Neural cell (in vitro differentiated cells): ENCODE measurements at regions not wholly inside any gene's neighbourhood (a gene's known extent, or its start where the extent isn't known, plus 50 kb on each side); places are given as distances from the start of the nearest gene placed in this dataset.

Experiments
- H2AFZ ChIP-seq: fragments of 200-600, 300-800 bp; sonication (generic), shearing (Covaris generic); 2 replicates; pipeline ENCODE4 v1.6.0; 2014; ENCODE audit warnings: low read depth, mild to moderate bottlenecking, antibody characterized with exemption, low read length, moderate library complexity
- H3F3A ChIP-seq: fragments of 200-600 bp; shearing (Covaris generic); 2 replicates; pipeline ENCODE4 v1.6.1; 2016; ENCODE audit warnings: mild to moderate bottlenecking, moderate library complexity, mixed read lengths, antibody characterized with exemption, low read length; ENCODE audit not compliant: insufficient read depth, poor library complexity, severe bottlenecking
- H3K27ac ChIP-seq: fragments of 200-600, 300-800 bp; sonication (generic), shearing (Covaris generic); 2 replicates; pipeline ENCODE4 v1.5.1; 2014; ENCODE audit warnings: mild to moderate bottlenecking, low read length, moderate library complexity
- H3K27me3 ChIP-seq: fragments of 300-800, 200-600 bp; sonication (generic), shearing (Covaris generic); 2 replicates; pipeline ENCODE4 v1.6.0; 2014; ENCODE audit warnings: mild to moderate bottlenecking, low read depth, low read length, moderate library complexity; ENCODE audit not compliant: insufficient read depth
- H3K36me3 ChIP-seq: fragments of 300-800, 200-600 bp; sonication (generic), shearing (Covaris generic); 2 replicates; pipeline ENCODE4 v1.5.1; 2014; ENCODE audit warnings: mild to moderate bottlenecking, antibody characterized with exemption, low read length, moderate library complexity; ENCODE audit not compliant: insufficient read depth
- H3K4me2 ChIP-seq: fragments of 300-800, 200-600 bp; sonication (generic), shearing (Covaris generic); 2 replicates; pipeline ENCODE4 v1.6.0; 2014; ENCODE audit warnings: mild to moderate bottlenecking, low read length
- H3K4me3 ChIP-seq: fragments of 300-800, 200-600 bp; sonication (generic), shearing (Covaris generic); 2 replicates; pipeline ENCODE4 v1.5.1; 2014; ENCODE audit warnings: mild to moderate bottlenecking, low read length, moderate library complexity
- H3K79me2 ChIP-seq: fragments of 200-600 bp; shearing (Covaris generic); replicated peaks from 2 replicates; pipeline ENCODE4 v1.6.0; 2014; ENCODE audit warnings: mild to moderate bottlenecking, low read length, moderate library complexity; ENCODE audit not compliant: insufficient read depth
- H3K9ac ChIP-seq: fragments of 300-800, 200-600 bp; sonication (generic), shearing (Covaris generic); 2 replicates; pipeline ENCODE4 v1.6.1; 2016; ENCODE audit warnings: mild to moderate bottlenecking, low read length, mixed read lengths
- H3K9me2 ChIP-seq: fragments of 200-600 bp; shearing (Covaris generic); 2 replicates; pipeline ENCODE4 v1.6.1; 2016; ENCODE audit warnings: mild to moderate bottlenecking, low read length, mixed read lengths; ENCODE audit not compliant: insufficient read depth
- H3K9me3 ChIP-seq: fragments of 200-600, 300-800 bp; sonication (generic), shearing (Covaris generic); 2 replicates; pipeline ENCODE4 v1.6.1; 2016; ENCODE audit warnings: mild to moderate bottlenecking, mixed run types, low read length, moderate library complexity, mixed read lengths
- H4K20me1 ChIP-seq: fragments of 200-600 bp; shearing (Covaris generic); 2 replicates; pipeline ENCODE4 v1.6.1; 2016; ENCODE audit warnings: mild to moderate bottlenecking, mixed run types; ENCODE audit not compliant: insufficient read depth
- EP300 ChIP-seq: fragments of 450-650 bp; conservative IDR thresholded peaks from 2 replicates; pipeline ENCODE4 v1.6.1; 2014; ENCODE audit warnings: antibody characterized with exemption, mild to moderate bottlenecking, moderate library complexity; ENCODE audit not compliant: poor library complexity, severe bottlenecking
- EZH2 ChIP-seq: fragments of 200-600, 300-800 bp; shearing (Covaris generic), sonication (generic); IDR thresholded peaks from 2 replicates; pipeline ENCODE4 v1.6.1; 2014; ENCODE audit warnings: antibody characterized with exemption, low read length, borderline replicate concordance, mild to moderate bottlenecking; ENCODE audit not compliant: insufficient read depth, poor library complexity, severe bottlenecking
- MXI1 ChIP-seq: fragments of 450-650 bp; conservative IDR thresholded peaks from 2 replicates; pipeline ENCODE4 v1.6.1; 2014; ENCODE audit warnings: antibody characterized with exemption, mild to moderate bottlenecking; ENCODE audit not compliant: poor library complexity, severe bottlenecking
- POLR2AphosphoS5 ChIP-seq: IDR thresholded peaks from 2 replicates; pipeline ENCODE4 v1.6.1; 2012
- RAD21 ChIP-seq: fragments of 450-650 bp; conservative IDR thresholded peaks from 2 replicates; pipeline ENCODE4 v1.6.1; 2014; ENCODE audit warnings: antibody characterized with exemption, mild to moderate bottlenecking, moderate library complexity
- SMC3 ChIP-seq: fragments of 450-650 bp; conservative IDR thresholded peaks from 2 replicates; pipeline ENCODE4 v1.6.1; 2014; ENCODE audit warnings: antibody characterized with exemption, mild to moderate bottlenecking, moderate library complexity; ENCODE audit not compliant: poor library complexity
- TAF1 ChIP-seq: IDR thresholded peaks from 2 replicates; pipeline ENCODE4 v1.6.1; 2012; ENCODE audit warnings: low read depth
- TF ChIP-seq, protein P1 (sequence below): fragments of 450-650 bp; IDR thresholded peaks from 2 replicates; pipeline ENCODE4 v1.5.1; 2014; ENCODE audit warnings: antibody characterized with exemption, mild to moderate bottlenecking, moderate library complexity; ENCODE audit not compliant: poor library complexity, severe bottlenecking
- TF ChIP-seq, protein P2 (sequence below): IDR thresholded peaks from 2 replicates; pipeline ENCODE4 v1.6.1; 2012; ENCODE audit warnings: borderline replicate concordance

GRCh38 chr3:66904831-66905493 lies 93.1 kb upstream of the KBTBD8 start:
- Histone ChIP-seq H3K36me3 (no peaks in the 10 kb centered on the region), H3K9me2 (no peaks in the 10 kb centered on the region), H4K20me1 (no peaks in the 10 kb centered on the region), H3K27ac (no peak overlapping the region), H3K27me3 (no peaks in the 10 kb centered on the region), H3K79me2 (no peaks in the 10 kb centered on the region), H3K9me3 (peaks cover under 1% of the 10 kb centered on the region), H3F3A (no peaks in the 10 kb centered on the region), H3K4me2 (no peak overlapping the region), H3K9ac (no peak overlapping the region), H2AFZ (no peak overlapping the region), H3K4me3 (no peak overlapping the region)
- TF ChIP-seq, protein P1, sequence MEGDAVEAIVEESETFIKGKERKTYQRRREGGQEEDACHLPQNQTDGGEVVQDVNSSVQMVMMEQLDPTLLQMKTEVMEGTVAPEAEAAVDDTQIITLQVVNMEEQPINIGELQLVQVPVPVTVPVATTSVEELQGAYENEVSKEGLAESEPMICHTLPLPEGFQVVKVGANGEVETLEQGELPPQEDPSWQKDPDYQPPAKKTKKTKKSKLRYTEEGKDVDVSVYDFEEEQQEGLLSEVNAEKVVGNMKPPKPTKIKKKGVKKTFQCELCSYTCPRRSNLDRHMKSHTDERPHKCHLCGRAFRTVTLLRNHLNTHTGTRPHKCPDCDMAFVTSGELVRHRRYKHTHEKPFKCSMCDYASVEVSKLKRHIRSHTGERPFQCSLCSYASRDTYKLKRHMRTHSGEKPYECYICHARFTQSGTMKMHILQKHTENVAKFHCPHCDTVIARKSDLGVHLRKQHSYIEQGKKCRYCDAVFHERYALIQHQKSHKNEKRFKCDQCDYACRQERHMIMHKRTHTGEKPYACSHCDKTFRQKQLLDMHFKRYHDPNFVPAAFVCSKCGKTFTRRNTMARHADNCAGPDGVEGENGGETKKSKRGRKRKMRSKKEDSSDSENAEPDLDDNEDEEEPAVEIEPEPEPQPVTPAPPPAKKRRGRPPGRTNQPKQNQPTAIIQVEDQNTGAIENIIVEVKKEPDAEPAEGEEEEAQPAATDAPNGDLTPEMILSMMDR, result no peak
- no peak for TF ChIP-seq EP300
- TF ChIP-seq SMC3, result no peak
- no peak for TF ChIP-seq EZH2
- TF ChIP-seq MXI1, result no peak
- TF ChIP-seq, protein P2, sequence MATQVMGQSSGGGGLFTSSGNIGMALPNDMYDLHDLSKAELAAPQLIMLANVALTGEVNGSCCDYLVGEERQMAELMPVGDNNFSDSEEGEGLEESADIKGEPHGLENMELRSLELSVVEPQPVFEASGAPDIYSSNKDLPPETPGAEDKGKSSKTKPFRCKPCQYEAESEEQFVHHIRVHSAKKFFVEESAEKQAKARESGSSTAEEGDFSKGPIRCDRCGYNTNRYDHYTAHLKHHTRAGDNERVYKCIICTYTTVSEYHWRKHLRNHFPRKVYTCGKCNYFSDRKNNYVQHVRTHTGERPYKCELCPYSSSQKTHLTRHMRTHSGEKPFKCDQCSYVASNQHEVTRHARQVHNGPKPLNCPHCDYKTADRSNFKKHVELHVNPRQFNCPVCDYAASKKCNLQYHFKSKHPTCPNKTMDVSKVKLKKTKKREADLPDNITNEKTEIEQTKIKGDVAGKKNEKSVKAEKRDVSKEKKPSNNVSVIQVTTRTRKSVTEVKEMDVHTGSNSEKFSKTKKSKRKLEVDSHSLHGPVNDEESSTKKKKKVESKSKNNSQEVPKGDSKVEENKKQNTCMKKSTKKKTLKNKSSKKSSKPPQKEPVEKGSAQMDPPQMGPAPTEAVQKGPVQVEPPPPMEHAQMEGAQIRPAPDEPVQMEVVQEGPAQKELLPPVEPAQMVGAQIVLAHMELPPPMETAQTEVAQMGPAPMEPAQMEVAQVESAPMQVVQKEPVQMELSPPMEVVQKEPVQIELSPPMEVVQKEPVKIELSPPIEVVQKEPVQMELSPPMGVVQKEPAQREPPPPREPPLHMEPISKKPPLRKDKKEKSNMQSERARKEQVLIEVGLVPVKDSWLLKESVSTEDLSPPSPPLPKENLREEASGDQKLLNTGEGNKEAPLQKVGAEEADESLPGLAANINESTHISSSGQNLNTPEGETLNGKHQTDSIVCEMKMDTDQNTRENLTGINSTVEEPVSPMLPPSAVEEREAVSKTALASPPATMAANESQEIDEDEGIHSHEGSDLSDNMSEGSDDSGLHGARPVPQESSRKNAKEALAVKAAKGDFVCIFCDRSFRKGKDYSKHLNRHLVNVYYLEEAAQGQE, result no peak
- no peak for TF ChIP-seq TAF1
- no peak for TF ChIP-seq RAD21
- no peak for TF ChIP-seq POLR2AphosphoS5

DNA sequence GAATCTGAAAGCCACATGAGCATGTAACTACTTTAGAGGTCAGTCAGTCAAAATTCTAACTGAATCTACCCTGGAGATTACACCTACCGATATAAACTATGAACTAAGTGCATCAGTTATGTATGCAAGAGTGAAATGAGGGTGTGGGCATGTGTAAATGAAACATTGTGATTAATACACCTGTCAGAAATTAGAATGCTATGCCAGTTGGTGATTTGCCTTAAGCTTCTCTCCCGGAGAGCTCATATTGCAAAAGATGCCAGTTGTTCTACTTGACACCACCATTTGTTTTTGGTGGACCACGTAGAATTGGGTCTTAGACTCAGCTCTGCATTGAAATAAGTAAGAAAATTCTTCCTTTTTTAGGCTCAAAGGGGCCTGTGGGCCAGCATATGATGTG lies 91.0 kb upstream of the KBTBD8 start:
- H2AFZ ChIP-seq, result no peak overlapping the region
- no peaks in the 10 kb centered on the region for H3K9me2 ChIP-seq

More for the DNA sequence above, 91.0 kb upstream of the KBTBD8 start:
- no peaks in the 10 kb centered on the region for H3K27me3 ChIP-seq
- peaks cover 3% of the 10 kb centered on the region for H3K9me3 ChIP-seq
- H3K9ac ChIP-seq, result no peak overlapping the region
- no peaks in the 10 kb centered on the region for H3K36me3 ChIP-seq
- no peak overlapping the region for H3K4me3 ChIP-seq
- no peaks in the 10 kb centered on the region for H3K79me2 ChIP-seq
- no peak overlapping the region for H3K4me2 ChIP-seq
- no peaks in the 10 kb centered on the region for H3F3A ChIP-seq
- no peak for TF ChIP-seq MXI1
- TF ChIP-seq EP300, result no peak
- TF ChIP-seq RAD21, result no peak
- no peak for TF ChIP-seq TAF1
- TF ChIP-seq EZH2, result no peak
- TF ChIP-seq, protein P1, result no peak
- TF ChIP-seq POLR2AphosphoS5, result no peak
- TF ChIP-seq, protein P2, result no peak
- TF ChIP-seq SMC3, result no peak
- H4K20me1 ChIP-seq, result no peaks in the 10 kb centered on the region
- H3K27ac ChIP-seq, result no peak overlapping the region
